Left ventricle myocardium inferior (tissue), 1 donor: ENCODE measurements at regions not wholly inside any gene's neighbourhood (a gene's known extent, or its start where the extent isn't known, plus 50 kb on each side); places are given as distances from the start of the nearest gene placed in this dataset.

ENCODE experiments used
- DNase-seq: peaks from one replicate; pipeline ENCODE4 v3.0.0-alpha.2; 2020
- H3K27ac ChIP-seq: fragments of 200-600 bp; replicated peaks from 2 replicates; pipeline ENCODE4 v1.8.0; 2021
- H3K27me3 ChIP-seq: fragments of 200-600 bp; 2 replicates; pipeline ENCODE4 v1.8.0; 2021; ENCODE audit warnings: low read depth
- H3K36me3 ChIP-seq: fragments of 200-600 bp; 2 replicates; pipeline ENCODE4 v1.8.0; 2021
- H3K4me1 ChIP-seq: fragments of 200-600 bp; 2 replicates; pipeline ENCODE4 v1.8.0; 2021
- H3K4me3 ChIP-seq: fragments of 200-600 bp; 2 replicates; pipeline ENCODE4 v1.8.0; 2021; ENCODE audit warnings: mild to moderate bottlenecking, moderate library complexity
- H3K9me3 ChIP-seq: fragments of 200-600 bp; replicated peaks from 2 replicates; pipeline ENCODE4 v1.8.0; 2021
- CTCF ChIP-seq: fragments of 200-600 bp; IDR thresholded peaks from 2 replicates; pipeline ENCODE4 v1.8.0; 2021; ENCODE audit warnings: antibody characterized with exemption, mild to moderate bottlenecking, borderline replicate concordance
- intact Hi-C: fragments of 100-400 bp; cut with micrococcal nuclease; formaldehyde crosslinking; loops from one replicate; pipeline ENCODE4 v1.11.0; 2022
- donor health status: DM: no; HTN: yes; CAD: no; lungs with severe emphysema.

DNA sequence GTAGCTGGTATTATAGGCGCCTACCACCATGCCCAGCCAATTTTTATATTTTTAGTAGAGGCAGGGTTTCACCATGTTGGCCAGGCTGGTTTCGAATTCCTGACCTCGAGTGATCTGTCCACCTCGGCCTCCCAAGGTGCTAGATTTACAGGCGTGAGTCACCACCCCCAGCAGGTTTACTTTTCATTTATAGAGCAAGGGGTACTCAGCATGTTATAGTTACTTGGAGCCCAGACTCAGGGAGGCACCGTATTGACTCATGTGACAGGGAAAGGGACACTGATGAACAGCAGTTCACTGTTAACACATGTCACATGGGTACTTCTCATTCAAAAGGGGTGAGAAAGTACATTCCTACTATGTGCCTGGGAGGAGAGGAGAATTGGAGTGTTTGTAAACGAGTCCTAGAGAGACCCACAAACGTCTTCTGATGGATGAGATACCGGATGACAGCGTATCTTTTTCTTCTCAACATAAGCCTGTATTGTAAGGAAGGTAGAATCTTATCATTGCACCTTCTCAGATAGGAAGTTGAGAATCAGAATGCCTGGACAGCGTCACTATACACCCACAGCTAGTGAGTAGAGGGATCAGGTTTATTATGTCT lies 510.0 kb downstream of the USP25 start:
- Histone ChIP-seq H3K9me3 (no peaks in the 10 kb centered on the region), H3K36me3 (no peaks in the 10 kb centered on the region), H3K27me3 (no peaks in the 10 kb centered on the region), H3K27ac (no peak overlapping the region), H3K4me3 (no peak overlapping the region), H3K4me1 (no peaks in the 10 kb centered on the region)
- no peak for DNase-seq
- TF ChIP-seq CTCF: no peak
- intact Hi-C loops: no loop called here

DNA sequence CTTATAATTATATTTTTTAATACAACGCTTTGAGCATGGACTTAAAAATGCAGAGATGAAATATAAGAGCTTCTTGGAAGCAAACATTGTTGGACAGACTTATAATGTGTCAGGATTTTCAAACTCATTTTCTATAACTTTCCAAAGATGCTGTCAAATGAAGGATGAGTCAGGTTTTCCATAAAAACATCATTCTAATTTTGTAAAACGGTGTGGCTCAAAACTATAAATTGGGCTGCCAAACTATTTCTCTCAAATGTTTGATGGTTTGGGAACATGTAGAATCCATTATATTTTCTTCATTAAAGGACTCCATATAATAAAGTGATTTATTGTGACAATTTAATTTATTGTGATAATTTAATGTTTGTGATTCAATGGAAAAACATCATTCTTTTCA lies 511.2 kb downstream of the USP25 start:
- Histone ChIP-seq H3K27me3 (no peaks in the 10 kb centered on the region), H3K9me3 (peaks cover 5% of the 10 kb centered on the region), H3K36me3 (no peaks in the 10 kb centered on the region), H3K4me3 (no peak overlapping the region), H3K4me1 (no peaks in the 10 kb centered on the region), H3K27ac (no peak overlapping the region)
- no peak for TF ChIP-seq CTCF
- no peak for DNase-seq
- intact Hi-C loops: no loop called here

DNA sequence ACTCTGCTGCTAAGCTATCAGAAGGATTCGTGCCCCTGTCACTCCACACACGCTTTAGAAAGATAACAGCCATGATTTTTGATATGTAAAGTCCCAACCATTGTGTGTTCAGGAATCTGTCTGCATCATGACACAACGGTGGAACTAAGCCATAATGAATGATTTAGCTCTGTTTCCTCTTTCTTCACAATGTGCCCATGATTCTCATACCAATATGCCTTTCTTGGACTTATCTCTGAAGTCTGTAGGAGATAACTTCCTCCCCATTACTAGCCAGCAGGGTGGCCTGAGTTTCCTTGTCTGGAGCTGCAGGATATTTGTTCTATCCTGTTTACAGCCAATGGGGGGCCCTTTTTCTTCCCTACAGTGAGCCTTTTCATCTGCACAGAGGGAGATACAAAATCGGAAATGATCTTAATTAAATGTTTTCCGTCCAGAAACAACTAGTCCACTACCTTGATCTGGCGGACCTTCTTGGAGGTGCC lies 511.7 kb downstream of the USP25 start:
- no peak for DNase-seq
- Histone ChIP-seq H3K4me1 (no peaks in the 10 kb centered on the region), H3K36me3 (no peaks in the 10 kb centered on the region), H3K9me3 (peaks cover 10% of the 10 kb centered on the region), H3K4me3 (no peak overlapping the region), H3K27ac (no peak overlapping the region), H3K27me3 (no peaks in the 10 kb centered on the region)
- intact Hi-C loops: no loop called here
- TF ChIP-seq CTCF: no peak

- Histone ChIP-seq H3K27me3 (no peaks in the 10 kb centered on the region), H3K4me1 (no peaks in the 10 kb centered on the region), H3K36me3 (no peaks in the 10 kb centered on the region), H3K9me3 (peaks cover 10% of the 10 kb centered on the region), H3K4me3 (no peak overlapping the region), H3K27ac (no peak overlapping the region)
- TF ChIP-seq CTCF: no peak
- intact Hi-C loops: no loop called here
- DNase-seq: no peak
These were observed 513.6 kb downstream of the USP25 start for GRCh38 chr21:16243396-16243795.

GRCh38 chr21:16248705-16249104 lies 518.9 kb downstream of the USP25 start:
- Histone ChIP-seq H3K27ac (no peak overlapping the region), H3K36me3 (no peaks in the 10 kb centered on the region), H3K4me1 (no peaks in the 10 kb centered on the region), H3K9me3 (peaks cover 10% of the 10 kb centered on the region), H3K27me3 (no peaks in the 10 kb centered on the region), H3K4me3 (no peak overlapping the region)
- DNase-seq: no peak
- TF ChIP-seq CTCF: no peak
- intact Hi-C loops: no loop called here
